ENCODE measurements at regions not wholly inside any gene's neighbourhood (a gene's known extent, or its start where the extent isn't known, plus 50 kb on each side); places are given as distances from the start of the nearest gene placed in this dataset.
"Not testable (repeated sequence)": the region's sequence is repeated elsewhere in the genome, so short reads cannot be mapped to it uniquely, and the experiment has no call there.

DNA sequence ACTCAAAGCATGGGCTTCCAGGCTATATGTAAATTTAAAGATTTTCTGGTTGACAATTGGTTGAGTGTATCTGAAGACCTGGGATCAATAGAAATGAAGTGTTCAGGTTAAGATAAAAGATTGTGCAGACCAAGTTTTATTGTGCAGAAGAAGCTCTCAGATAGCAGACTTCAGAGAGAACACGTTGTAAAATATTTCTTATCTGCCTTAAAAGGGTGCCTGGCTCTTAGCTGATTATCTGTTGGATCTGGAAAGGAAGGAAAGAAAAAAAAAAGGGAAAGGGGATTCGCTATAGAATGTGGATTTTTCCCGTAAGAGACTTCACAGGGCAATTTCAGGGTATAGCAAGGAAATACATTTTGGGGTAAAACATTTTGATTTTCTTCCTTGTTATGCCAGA, 523.2 kb downstream of the EDEM1 start:
- Histone ChIP-seq H3K9me3 (ENCODE audit: control insufficient read depth, insufficient read depth, low read depth, low read length) (peaks cover 35% of the 10 kb centered on the region), H3K27ac (ENCODE audit: low read depth, low read length) (no peak overlapping the region), H3K4me3 (ENCODE audit: low read depth, low read length) (no peak overlapping the region), H3K9ac (ENCODE audit: low read length) (no peak overlapping the region), H3K36me3 (ENCODE audit: control insufficient read depth, insufficient read depth, low read length) (no peaks in the 10 kb centered on the region), H3K4me1 (ENCODE audit: control insufficient read depth, insufficient read depth, low read length) (peaks cover 7% of the 10 kb centered on the region; the same call in 1 of the 2 replicates), H3K27me3 (ENCODE audit: control insufficient read depth, insufficient read depth, low read length) (no peaks in the 10 kb centered on the region)

- Histone ChIP-seq H3K27ac (ENCODE audit: low read depth, low read length) (no peak overlapping the region), H3K9ac (ENCODE audit: low read length) (no peak overlapping the region), H3K4me3 (ENCODE audit: low read depth, low read length) (no peak overlapping the region), H3K9me3 (ENCODE audit: control insufficient read depth, insufficient read depth, low read depth, low read length) (peaks cover 18% of the 10 kb centered on the region), H3K36me3 (ENCODE audit: control insufficient read depth, insufficient read depth, low read length) (no peaks in the 10 kb centered on the region), H3K4me1 (ENCODE audit: control insufficient read depth, insufficient read depth, low read length) (no peaks in the 10 kb centered on the region), H3K27me3 (ENCODE audit: control insufficient read depth, insufficient read depth, low read length) (no peaks in the 10 kb centered on the region)
These were observed 529.7 kb downstream of the EDEM1 start for GRCh38 chr3:5717254-5717653.

DNA sequence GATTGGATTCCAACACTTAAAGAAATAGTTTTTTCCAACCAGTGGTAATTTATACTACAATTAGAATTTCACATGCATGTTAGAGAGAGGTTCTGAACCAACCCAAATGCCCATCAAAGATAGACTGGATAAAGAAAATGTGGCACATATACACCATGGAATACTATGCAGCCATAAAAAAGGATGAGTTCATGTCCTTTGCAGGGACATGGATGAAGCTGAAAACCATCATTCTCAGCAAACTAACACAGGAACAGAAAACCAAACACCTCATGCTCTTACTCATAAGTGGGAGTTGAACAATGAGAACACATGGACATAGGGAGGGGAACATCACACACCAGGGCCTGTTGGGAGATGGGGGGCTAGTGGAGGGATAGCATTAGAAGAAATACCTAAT, 532.2 kb downstream of the EDEM1 start:
- not testable (repeated sequence) for H3K27me3 ChIP-seq (ENCODE audit: control insufficient read depth, insufficient read depth, low read length); H3K4me3 ChIP-seq (ENCODE audit: low read depth, low read length); H3K27ac ChIP-seq (ENCODE audit: low read depth, low read length); H3K36me3 ChIP-seq (ENCODE audit: control insufficient read depth, insufficient read depth, low read length); H3K9ac ChIP-seq (ENCODE audit: low read length); H3K4me1 ChIP-seq (ENCODE audit: control insufficient read depth, insufficient read depth, low read length)
- peaks cover 15% of the 10 kb centered on the region; the same call in 1 of the 2 replicates for H3K9me3 ChIP-seq (ENCODE audit: control insufficient read depth, insufficient read depth, low read depth, low read length)

- no peaks in the 10 kb centered on the region for H3K9me3 ChIP-seq (ENCODE audit: control insufficient read depth, insufficient read depth, low read depth, low read length)
- H3K36me3 ChIP-seq (ENCODE audit: control insufficient read depth, insufficient read depth, low read length): no peaks in the 10 kb centered on the region
- no peak overlapping the region for H3K4me3 ChIP-seq (ENCODE audit: low read depth, low read length)
- H3K27me3 ChIP-seq (ENCODE audit: control insufficient read depth, insufficient read depth, low read length): no peaks in the 10 kb centered on the region
- H3K4me1 ChIP-seq (ENCODE audit: control insufficient read depth, insufficient read depth, low read length): no peaks in the 10 kb centered on the region
- no peak overlapping the region for H3K9ac ChIP-seq (ENCODE audit: low read length)
- H3K27ac ChIP-seq (ENCODE audit: low read depth, low read length): no peak overlapping the region
These were observed 538.3 kb downstream of the EDEM1 start for GRCh38 chr3:5725801-5726200.

DNA sequence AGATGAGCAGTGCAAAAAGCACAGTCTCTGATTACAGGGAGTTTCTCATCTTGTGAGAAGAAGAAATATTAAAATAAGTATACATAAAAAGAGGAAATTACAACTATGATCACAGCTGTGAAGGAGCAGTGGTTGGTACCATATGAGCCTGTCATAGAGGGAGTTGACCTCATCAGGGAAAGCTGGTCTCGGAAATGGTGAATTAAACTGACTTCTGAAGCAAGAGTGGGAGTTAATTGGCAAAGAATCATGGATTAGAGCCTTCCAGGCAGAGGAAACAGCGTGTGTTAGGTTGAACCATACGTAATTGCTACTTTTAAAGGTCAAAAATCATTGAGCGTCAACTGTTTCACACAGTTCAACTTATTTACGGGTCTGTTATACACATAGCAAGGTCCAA, 539.1 kb downstream of the EDEM1 start:
- no peaks in the 10 kb centered on the region for H3K9me3 ChIP-seq (ENCODE audit: control insufficient read depth, insufficient read depth, low read depth, low read length)
- H3K4me3 ChIP-seq (ENCODE audit: low read depth, low read length): no peak overlapping the region
- H3K4me1 ChIP-seq (ENCODE audit: control insufficient read depth, insufficient read depth, low read length): no peaks in the 10 kb centered on the region
- H3K36me3 ChIP-seq (ENCODE audit: control insufficient read depth, insufficient read depth, low read length): no peaks in the 10 kb centered on the region
- H3K27me3 ChIP-seq (ENCODE audit: control insufficient read depth, insufficient read depth, low read length): no peaks in the 10 kb centered on the region
- no peak overlapping the region for H3K27ac ChIP-seq (ENCODE audit: low read depth, low read length)
- no peak overlapping the region for H3K9ac ChIP-seq (ENCODE audit: low read length)

GRCh38 chr3:5727743-5728484, 540.4 kb downstream of the EDEM1 start:
- Histone ChIP-seq H3K9me3 (ENCODE audit: control insufficient read depth, insufficient read depth, low read depth, low read length) (no peaks in the 10 kb centered on the region), H3K9ac (ENCODE audit: low read length) (no peak overlapping the region), H3K4me3 (ENCODE audit: low read depth, low read length) (no peak overlapping the region), H3K27me3 (ENCODE audit: control insufficient read depth, insufficient read depth, low read length) (no peaks in the 10 kb centered on the region), H3K4me1 (ENCODE audit: control insufficient read depth, insufficient read depth, low read length) (no peaks in the 10 kb centered on the region), H3K36me3 (ENCODE audit: control insufficient read depth, insufficient read depth, low read length) (no peaks in the 10 kb centered on the region), H3K27ac (ENCODE audit: low read depth, low read length) (no peak overlapping the region)

GRCh38 chr3:5729852-5730251, 542.3 kb downstream of the EDEM1 start:
- Histone ChIP-seq H3K4me3 (ENCODE audit: low read depth, low read length) (no peak overlapping the region), H3K9ac (ENCODE audit: low read length) (no peak overlapping the region), H3K27me3 (ENCODE audit: control insufficient read depth, insufficient read depth, low read length) (no peaks in the 10 kb centered on the region), H3K36me3 (ENCODE audit: control insufficient read depth, insufficient read depth, low read length) (no peaks in the 10 kb centered on the region), H3K9me3 (ENCODE audit: control insufficient read depth, insufficient read depth, low read depth, low read length) (no peaks in the 10 kb centered on the region), H3K4me1 (ENCODE audit: control insufficient read depth, insufficient read depth, low read length) (no peaks in the 10 kb centered on the region), H3K27ac (ENCODE audit: low read depth, low read length) (no peak overlapping the region)

DNA sequence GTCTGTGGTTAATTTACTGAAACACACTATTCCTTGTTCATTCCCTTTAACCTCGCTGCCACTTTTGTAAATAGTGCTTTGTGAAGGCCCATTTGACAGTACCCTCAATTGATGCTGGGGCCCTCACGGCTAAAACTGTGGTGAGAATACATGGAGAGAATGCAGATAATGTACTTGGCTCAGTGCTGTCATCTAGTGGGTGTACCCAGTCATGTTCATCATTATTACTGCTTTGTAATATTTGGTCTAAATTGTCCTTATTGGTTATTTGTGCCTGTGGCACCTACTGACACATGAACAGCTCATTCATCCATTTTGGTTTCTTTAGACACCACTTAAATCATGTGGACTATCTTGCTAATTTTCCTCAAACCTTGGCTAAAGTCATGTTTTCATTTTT, 543.6 kb downstream of the EDEM1 start:
- H3K4me1 ChIP-seq (ENCODE audit: control insufficient read depth, insufficient read depth, low read length): no peaks in the 10 kb centered on the region
- no peak overlapping the region for H3K9ac ChIP-seq (ENCODE audit: low read length)
- no peaks in the 10 kb centered on the region for H3K27me3 ChIP-seq (ENCODE audit: control insufficient read depth, insufficient read depth, low read length)
- H3K4me3 ChIP-seq (ENCODE audit: low read depth, low read length): no peak overlapping the region
- H3K9me3 ChIP-seq (ENCODE audit: control insufficient read depth, insufficient read depth, low read depth, low read length): no peaks in the 10 kb centered on the region
- no peak overlapping the region for H3K27ac ChIP-seq (ENCODE audit: low read depth, low read length)
- no peaks in the 10 kb centered on the region for H3K36me3 ChIP-seq (ENCODE audit: control insufficient read depth, insufficient read depth, low read length)

DNA sequence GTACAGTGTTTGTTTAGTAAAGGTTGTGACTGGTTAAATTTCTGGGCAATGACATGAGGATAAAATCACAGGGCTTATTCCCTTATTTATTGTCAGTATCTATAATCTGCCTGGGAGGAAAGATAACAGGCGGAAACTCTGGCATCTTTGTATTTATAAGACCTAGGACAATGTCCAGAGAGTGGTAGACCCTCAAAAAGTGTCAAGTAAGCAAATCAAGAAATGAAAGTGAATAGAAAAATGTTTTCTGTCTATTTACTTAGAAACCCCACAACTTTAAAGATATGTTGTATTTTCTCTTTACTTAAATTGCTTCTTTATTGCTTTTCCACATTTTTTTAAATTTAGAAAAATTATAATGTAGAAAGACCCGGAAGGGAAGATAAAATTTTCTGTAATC, 544.6 kb downstream of the EDEM1 start:
- H3K27ac ChIP-seq (ENCODE audit: low read depth, low read length): no peak overlapping the region
- no peaks in the 10 kb centered on the region for H3K9me3 ChIP-seq (ENCODE audit: control insufficient read depth, insufficient read depth, low read depth, low read length)
- H3K36me3 ChIP-seq (ENCODE audit: control insufficient read depth, insufficient read depth, low read length): no peaks in the 10 kb centered on the region
- H3K9ac ChIP-seq (ENCODE audit: low read length): no peak overlapping the region
- H3K27me3 ChIP-seq (ENCODE audit: control insufficient read depth, insufficient read depth, low read length): no peaks in the 10 kb centered on the region
- no peak overlapping the region for H3K4me3 ChIP-seq (ENCODE audit: low read depth, low read length)
- H3K4me1 ChIP-seq (ENCODE audit: control insufficient read depth, insufficient read depth, low read length): no peaks in the 10 kb centered on the region

GRCh38 chr3:5733995-5734394, 546.5 kb downstream of the EDEM1 start:
- Histone ChIP-seq H3K27me3 (ENCODE audit: control insufficient read depth, insufficient read depth, low read length) (no peaks in the 10 kb centered on the region), H3K4me1 (ENCODE audit: control insufficient read depth, insufficient read depth, low read length) (no peaks in the 10 kb centered on the region), H3K36me3 (ENCODE audit: control insufficient read depth, insufficient read depth, low read length) (no peaks in the 10 kb centered on the region), H3K27ac (ENCODE audit: low read depth, low read length) (no peak overlapping the region), H3K9ac (ENCODE audit: low read length) (no peak overlapping the region), H3K4me3 (ENCODE audit: low read depth, low read length) (no peak overlapping the region), H3K9me3 (ENCODE audit: control insufficient read depth, insufficient read depth, low read depth, low read length) (no peaks in the 10 kb centered on the region)

GRCh38 chr3:5735896-5736295, 548.4 kb downstream of the EDEM1 start:
- Histone ChIP-seq H3K27me3 (ENCODE audit: control insufficient read depth, insufficient read depth, low read length) (no peaks in the 10 kb centered on the region), H3K4me1 (ENCODE audit: control insufficient read depth, insufficient read depth, low read length) (no peaks in the 10 kb centered on the region), H3K4me3 (ENCODE audit: low read depth, low read length) (no peak overlapping the region), H3K9ac (ENCODE audit: low read length) (no peak overlapping the region), H3K27ac (ENCODE audit: low read depth, low read length) (no peak overlapping the region), H3K36me3 (ENCODE audit: control insufficient read depth, insufficient read depth, low read length) (no peaks in the 10 kb centered on the region), H3K9me3 (ENCODE audit: control insufficient read depth, insufficient read depth, low read depth, low read length) (no peaks in the 10 kb centered on the region)
